NK-92 treated with Interleukin-12 subunit alpha and Interleukin-12 subunit beta, amount 100 ng/mL, for 24 hours (cell line): ENCODE measurements at regions not wholly inside any gene's neighbourhood (a gene's known extent, or its start where the extent isn't known, plus 50 kb on each side); places are given as distances from the start of the nearest gene placed in this dataset.
"Not testable (repeated sequence)": the region's sequence is repeated elsewhere in the genome, so short reads cannot be mapped to it uniquely, and the experiment has no call there.

Experiments used
- DNase-seq: peaks from one replicate; lab custom pipeline; 2025; lab: John Stamatoyannopoulos, UW

DNA sequence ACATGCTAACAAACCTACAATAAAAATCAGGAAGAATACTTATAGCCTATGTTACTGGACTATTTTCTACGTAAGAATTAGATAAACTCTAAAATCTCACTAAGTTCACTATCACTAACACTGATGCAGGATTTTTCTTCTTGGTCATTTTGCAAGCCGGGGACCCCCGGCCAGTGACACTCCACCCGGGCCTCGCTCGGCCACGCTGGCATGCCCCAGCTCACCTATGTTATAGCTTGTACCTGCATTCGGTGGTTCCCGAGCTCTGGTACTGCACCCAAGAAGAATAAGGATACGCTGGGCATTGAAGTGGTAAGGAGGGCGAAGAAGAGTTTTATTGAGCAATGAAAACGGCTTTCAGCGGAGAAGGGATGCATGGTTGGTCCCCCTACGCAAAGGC, 245.3 kb upstream of the NBEA start:
- DNase-seq, result no peak

DNA sequence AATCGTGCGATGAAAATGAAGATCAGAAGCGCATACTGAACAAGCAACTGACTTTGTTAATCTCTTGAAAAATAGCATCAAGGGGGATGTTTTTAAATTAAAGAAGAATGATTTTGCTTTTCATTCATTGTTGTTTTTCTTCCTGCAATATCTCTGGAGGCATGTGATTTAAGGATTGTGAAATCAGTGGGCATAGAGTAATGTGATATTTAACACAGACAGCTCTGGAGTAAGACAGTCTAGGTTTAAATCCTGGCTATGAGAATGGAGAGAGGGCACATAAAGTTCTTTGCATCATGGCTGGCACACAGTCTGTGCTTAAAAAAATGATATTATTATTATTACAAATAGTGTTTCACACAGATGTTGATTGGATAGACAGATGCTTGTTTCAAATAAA, 243.1 kb upstream of the NBEA start:
- no peak for DNase-seq

DNA sequence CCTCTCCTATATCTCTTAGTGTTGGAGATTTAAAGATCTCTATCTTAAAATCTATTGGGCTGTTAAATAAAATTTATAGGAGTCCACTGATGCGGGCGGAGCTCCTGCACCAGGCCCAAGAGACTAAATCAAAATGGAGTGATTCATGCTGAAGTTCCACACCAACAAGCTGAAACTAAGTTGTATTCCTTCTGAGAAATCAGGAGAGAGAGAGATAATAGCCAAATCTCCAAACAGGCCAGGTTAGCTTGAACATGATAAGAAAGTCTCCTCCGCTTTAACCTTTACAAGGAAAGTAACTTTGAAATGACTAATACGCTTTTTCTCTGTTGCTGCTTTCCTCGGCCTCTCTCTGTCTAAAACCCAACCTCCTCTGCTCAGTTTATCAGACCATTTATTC, 241.9 kb upstream of the NBEA start:
- no peak for DNase-seq

DNA sequence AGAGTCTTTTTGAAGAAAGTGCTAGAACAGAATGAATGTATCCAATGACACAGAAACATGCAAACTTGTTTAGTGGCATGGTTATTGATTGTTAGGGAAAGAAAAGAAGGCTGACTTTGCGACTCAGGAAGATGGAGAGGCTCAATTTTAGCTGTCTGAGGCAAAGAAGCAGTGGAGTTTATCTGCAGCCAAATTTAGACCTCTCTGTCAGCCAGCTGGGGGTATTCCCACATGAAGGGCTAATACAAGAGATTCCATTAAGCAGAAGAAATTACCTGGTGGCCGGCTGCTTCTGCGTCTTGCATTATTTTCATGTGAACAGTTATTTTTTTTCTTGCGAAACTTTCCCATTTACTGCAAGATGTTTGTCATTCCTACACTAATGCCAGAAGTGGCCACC, 240.2 kb upstream of the NBEA start:
- no peak for DNase-seq

DNA sequence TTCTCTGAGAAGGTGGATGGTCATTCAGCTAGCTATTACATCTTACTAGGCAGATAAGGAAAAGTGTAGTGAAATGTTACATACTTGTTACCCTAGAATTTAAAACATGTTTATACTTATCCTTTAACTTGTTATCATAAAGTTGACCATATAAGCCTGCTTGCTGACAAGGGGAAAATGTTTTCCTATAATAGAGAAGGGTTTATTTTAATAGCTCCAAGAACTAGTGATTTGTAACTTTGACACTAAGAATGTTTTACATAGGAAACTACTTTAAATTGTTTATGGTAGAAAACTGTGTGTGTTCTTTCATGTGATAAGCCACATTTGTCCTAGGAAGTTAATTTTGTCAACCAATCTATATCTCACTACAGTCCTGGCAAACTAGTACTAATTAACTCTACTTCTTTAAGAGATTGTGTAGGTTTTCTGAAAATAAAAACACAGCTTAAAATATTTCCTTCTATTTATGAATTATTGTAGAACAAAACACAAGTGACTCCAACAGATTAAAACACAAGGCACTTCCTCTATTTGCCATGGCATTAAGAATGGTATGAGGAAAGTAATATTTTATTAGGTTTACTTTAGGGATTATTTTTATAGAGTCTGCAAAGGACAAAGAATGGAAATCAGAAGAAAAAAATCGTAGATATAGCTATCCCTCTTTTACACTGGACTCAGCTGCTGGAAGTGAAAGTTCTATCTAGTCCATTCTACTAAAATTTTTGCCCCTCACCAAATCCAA, 233.3 kb upstream of the NBEA start:
- no peak for DNase-seq

DNA sequence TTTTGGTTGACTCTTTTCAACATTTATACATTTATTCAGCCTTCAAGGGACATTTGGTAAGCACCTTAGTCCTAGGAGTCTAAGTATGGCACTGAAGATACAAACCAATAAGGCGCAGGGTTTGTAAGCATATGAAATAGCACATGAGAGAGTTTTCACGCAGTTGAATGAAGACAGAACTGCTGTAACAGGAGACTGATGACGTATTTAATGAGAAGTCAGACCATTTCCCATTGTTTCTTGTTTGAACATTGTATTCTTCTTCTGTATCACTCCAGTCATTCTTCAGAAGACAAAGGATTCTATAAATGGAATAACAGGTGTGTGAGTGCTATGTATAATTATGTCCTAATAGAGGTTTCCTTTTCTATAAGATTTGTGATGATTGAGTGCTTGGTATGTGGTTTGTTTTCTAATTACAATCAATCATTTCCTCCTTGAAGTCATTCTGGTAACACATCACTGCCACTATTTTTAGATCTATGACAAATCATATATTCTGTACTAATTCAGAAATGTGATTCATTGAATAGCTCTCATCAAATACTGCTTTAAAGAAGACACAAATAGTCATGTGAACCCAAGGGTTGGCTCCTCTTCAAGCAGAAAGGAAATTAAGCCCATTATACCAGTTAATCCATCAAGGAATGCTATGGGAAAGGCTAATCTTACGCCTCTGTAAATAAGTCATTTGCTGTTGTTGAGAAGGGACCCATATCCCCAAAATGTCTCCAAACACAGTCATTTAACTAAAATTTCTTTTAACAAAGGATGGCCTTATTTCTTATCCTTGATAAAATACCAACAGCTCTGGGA, 222.8 kb upstream of the NBEA start:
- no peak for DNase-seq

DNA sequence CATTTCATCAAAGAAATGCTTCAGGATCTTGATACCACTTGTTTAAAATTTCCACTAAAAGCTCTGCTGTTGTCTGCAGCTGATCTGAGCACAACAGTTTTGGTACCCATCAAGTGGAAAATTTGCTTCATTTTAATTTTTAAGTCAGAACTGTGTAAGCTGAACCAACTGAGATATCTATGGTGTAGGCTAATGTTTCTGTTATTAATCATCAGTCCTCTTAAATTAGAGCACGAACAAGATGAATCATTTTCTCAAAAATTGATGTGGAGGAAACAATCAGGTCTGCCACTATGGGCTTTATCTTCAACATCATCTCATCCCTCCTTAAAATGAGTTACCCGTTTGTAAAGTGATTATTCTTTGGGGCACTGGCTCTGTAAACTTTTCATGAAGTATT, 221.5 kb upstream of the NBEA start:
- no peak for DNase-seq

DNA sequence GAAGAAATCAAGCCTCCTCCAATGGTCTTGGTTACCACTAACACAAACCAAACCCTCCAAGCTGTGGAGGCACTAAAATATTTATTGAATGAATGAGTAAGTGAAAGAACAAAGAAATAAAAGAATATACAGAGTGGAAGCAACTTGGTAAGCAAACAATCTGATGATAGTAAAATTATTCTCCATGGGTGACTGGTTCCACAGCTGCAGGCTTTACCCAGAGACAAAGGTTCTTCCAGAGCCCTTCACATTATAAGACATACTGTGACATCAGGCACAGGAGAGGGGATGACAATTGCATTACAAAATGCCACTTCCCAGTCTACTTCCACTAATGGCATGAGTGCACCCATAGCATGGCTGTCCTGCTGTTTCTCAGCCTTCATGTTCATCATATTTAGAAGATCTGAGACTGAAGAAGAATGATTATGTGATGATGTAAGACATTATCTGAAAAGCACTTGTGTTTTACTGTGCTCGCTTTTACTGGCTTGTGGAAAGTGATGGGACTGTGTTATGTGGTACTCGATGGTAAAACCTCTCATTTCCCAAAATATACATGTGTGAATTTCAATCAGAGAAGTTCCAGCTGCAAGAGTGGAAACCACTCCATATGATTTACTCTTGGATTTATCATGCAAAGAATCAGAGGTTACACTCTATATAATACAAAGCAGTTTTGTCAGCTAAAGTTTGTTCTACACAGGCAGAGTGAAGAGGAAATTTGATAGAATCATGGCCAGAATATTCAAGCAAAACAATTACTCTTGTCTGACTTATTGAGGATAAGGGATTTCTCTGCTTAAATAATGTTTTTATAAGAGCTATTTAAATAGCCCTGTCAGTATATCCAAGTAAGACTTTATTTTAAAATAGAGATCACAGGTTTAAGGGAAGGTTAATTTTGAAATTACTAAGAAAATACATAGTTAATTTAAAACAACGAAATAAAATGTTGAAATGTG, 220.2 kb upstream of the NBEA start:
- no peak for DNase-seq

DNA sequence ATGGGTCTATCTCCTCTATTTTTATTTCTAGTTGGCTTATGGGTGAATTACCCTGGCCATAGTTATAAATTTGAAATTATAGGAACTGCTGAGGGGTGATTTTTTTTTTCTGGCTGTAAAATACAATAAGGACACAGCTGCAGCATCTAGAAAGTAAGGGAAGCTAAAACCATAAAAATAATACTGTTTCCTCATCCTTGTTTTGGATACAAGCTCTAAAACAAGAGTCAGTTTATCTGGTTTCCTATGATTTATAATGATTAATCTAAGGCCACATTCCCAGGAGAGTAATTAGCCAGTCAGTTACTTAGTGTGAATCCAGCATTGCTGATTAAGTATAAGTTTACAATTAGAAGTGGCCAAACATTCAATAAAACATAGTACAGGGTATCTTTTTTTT, 219.1 kb upstream of the NBEA start:
- no peak for DNase-seq

DNA sequence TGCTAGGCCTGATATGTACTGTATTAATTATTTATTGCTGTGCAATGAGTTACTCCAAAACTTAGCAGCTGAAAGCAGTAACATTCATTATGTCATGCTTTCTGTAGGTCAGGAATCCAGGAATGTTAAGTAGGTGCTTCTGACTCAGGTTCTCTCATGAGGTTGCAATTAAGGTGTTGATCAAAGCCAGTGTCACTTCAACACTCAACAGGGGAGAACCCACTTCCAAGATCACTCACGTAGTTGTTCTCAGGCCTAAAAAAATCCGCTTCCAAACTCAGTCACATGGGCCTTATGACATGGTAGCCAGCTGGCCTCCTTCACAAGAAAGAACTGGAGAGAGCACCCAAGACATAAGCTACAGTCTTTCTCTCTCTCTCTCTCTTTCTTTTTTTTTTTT, 211.1 kb upstream of the NBEA start:
- no peak for DNase-seq

DNA sequence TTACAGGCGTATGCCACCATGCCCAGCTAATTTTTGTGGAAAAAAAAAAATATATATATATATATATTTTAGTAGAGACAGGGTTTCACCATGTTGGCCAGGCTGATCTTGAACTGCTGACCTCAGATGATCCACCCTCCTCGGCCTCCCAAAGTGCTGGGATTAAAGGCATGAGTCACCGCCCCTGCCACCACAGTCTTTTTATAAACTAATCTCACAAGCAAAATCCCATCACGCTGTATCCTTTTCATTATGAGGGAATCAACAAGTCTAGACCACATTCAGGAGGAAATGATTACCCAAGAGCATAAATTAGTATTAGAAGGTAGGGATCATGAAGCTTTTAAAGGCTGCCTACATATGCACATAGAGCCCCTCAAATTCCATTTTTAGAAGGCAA, 210.6 kb upstream of the NBEA start:
- no peak for DNase-seq

DNA sequence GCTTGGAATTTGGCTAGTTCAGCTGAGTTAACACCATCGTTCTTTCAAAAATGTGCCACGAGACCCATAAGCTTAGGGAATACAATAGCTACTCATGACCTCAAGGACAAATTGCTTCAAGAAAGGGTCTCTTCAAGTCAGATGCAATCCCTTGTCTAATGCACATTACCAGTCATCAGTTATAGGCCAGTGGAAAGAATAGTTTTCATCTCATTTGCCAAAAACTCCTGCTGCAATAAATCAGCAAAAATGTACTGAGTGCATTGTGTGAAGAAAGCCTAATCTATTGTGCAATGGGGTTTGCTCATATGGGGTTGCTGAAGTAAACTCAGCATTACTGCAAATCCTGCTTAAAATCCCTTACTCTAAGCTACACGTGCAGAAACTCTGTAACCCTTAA, 208.3 kb upstream of the NBEA start:
- no peak for DNase-seq

DNA sequence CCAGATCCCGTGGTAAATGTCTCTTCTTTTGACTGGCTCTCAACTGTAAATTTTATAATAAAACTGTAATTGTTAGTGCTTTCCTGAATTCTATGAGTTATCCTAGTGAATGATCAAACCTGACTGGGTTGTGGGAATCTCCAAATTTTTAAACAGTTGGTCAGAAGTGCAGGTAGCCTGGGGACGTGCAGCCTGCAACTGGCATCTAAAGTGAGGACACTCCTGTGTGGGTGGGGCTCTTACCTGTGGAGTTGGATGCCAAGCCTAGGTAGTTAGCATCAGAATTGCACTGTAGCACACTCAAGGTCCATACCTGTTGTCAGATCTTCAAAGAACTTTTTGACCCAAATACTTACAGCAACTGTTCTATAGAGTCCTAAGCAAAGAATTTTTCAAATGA, 207.1 kb upstream of the NBEA start:
- no peak for DNase-seq

DNA sequence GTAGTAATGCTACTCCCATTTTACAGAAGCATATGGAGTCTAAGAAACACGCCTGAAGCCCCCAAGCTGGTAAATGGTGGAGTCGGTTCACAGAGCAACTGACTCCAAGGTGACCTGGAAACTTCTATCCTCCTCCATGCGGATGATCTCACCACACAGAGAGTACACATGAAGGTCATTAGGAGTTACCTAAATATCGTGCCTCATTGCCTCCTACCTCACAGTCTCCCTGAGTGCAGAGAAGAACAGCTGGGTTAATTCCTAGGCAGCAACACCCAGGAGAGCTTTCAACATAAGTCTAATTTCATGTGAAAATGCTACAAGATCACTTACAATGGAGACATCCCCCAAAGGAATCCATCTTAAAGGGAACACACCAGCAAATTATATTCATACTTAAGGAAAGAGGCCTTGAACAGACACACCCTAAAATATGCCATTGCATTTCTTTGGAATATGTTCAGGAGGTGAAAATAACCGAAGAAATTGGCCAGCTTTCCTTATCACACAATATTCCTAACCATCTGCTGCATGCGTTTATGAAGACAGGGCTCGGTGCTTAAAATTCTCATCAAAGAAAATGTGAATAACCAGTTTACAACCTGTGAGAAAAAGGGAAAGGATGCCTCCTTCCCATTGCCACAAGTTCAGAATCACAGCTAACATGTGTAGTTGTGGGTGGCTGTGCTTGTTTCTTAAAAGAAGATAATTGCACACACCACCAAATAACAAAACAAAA, 203.6 kb upstream of the NBEA start:
- DNase-seq, result no peak

DNA sequence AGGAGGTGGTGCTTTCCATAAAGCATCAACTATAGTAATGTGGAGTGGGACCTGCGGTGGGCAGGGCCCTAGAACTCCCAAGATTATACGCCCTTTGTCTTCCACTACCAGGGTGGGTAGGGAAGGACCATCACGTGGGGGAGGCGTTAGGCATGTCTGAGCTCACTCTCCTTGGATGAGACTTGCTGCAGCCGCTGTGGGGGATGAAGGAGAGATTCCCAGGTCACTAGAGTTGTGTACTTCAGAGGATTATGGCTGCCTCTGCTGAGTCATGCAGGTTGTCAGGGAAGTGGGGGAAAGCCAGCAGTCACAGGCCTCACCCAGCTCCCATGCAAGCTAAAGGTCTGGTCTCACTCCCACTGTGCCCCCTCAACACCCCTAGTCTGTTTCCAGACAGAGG, 195.0 kb upstream of the NBEA start:
- DNase-seq, result not testable (repeated sequence)

DNA sequence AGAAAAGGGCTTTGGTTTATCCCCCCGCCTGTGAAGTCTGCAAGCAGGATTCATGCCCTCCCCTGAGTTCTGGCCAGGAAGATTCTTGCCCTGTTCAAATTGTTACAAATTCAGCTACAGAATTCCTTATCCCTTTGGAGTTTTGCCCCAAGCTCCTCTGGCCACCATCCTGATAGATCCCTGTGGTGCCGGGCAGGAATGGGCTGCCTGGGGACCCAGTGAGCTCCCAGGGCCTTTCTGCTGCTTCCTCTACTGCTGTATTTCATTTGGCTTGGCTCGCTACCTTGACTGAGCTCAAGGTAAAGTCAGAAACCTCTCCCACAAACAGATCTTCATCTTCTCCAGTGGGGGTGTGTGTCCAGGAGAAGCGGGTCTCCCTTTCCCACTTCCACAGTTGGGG, 194.6 kb upstream of the NBEA start:
- no peak for DNase-seq

DNA sequence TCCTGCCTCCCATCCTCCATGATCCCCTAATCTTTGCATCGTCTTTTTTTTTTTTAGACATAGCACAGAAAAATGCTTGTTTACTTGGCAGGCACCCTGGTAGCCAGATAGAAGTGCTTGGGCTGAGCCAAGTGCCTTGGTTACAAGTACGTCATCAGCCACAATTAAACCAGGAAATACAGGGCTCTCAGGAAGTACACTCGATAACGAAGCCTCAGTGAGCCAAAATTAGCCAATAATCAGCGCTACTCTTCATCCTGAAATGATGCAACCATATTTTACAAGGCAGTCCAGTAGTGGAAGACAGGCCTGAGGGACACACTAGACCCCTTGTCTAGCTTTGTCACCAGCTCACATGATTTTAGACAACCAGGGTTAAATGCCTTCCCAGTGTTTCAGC, 194.0 kb upstream of the NBEA start:
- no peak for DNase-seq

DNA sequence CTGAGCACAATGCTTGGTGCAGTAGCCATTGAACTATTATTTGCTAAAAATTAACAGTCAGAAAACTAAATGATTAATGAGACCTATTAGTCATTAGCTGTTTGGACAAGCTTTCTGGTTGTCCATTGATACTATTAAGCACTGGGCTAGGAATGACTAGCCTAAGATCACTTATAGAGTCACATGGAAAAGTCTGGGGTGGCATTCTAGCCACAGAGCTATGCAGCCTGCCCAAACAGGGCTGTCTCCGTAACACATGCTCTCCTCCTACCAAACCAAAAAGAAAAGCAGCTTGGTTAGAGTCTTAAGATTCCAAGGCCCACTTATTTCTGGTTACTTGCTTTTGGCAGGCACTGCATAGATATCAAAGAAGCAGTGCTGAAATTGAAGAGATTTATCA, 193.5 kb upstream of the NBEA start:
- no peak for DNase-seq

DNA sequence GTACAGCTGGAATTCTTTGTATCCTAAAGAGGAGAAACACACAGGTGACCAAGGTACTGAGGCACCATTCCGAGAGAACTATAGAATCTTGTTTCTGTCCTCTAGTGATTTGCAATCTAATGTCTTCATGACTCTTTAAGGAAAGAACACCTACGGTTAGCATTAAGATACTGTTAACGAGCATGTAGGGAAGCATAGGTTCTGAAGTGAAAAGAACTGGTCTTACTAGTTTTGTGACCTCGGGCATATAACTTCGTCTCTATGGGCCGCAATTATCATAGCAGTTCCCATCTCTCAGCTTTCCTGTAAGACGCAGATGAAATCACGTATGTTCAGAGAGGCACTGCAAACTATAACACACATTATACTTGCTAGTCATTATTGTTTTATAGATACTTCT, 193.0 kb upstream of the NBEA start:
- DNase-seq, result no peak

DNA sequence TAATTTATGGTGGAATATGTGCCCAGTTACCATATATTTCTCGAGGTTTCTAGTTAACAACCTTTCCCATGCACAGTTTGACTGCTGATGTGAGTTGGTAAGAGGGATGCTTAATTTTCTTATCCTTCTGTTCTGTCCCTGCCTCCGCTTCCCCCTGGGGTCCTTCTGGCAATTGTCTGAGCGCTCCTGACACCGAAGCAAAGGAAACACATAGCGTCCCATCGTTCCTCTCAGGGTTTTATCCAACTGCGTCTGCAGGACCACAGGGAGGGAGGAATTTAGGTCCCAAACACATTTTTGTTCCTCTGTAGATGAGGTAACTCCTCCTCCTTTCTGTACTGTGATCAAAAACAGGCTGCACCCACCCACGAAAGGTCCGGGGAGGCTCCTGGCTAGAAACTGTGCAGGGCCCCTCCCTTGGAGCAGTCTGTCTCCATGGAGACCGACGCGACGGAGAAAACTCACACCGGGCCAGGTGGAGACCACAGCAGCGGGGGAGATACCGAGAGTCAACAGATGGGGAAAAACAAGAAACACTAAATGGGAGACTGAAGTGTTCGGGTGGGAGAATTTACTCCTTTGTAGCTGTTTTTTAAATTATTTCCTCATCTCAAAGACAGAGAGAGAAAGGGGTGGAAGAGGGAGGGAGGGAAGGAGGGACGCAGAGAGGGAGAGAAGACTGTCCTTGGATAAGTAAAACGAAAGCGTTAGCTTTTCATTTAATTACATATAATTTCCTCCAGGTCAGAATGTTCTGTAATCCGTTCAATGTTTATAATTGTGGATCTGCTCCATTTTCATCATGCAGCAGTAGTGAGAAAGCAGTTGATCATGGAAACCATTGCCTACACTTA, 191.8 kb upstream of the NBEA start:
- no peak for DNase-seq

DNA sequence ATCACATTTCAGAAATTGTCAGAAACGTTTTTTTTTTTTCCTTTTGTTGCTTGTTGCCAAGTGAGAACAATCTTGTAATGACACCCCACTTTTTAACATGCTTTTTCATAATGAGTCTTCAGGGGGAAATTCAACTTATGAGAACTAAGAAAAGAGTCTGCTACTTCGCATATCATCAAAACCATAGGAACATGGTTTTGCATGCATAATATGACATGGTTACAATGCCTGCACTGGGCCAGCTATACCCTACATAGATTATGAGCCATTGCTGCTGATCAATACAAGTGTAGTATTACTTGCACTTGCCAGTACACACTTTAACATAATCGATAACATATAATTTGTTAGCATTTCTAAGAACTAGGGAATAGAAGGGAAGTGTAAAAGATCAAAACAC, 191.0 kb upstream of the NBEA start:
- no peak for DNase-seq
